HepG2 (cell line): ENCODE measurements at regions not wholly inside any gene's neighbourhood (a gene's known extent, or its start where the extent isn't known, plus 50 kb on each side); places are given as distances from the start of the nearest gene placed in this dataset.

ENCODE experiments used
- CBX1 ChIP-seq: IDR thresholded peaks from one replicate; pipeline ENCODE4 v1.6.1; 2016; ENCODE audit warnings: antibody characterized with exemption, low read depth
- CTCF ChIP-seq: sonication (generic); formaldehyde crosslinking; IDR thresholded peaks from 2 replicates; pipeline ENCODE4 v1.5.0; 2020; ENCODE audit warnings: mild to moderate bottlenecking, missing genetic modification reagents, moderate library complexity
- EP300 ChIP-seq, 3 experiments: sonication (generic) in 1 of 3; formaldehyde crosslinking in 1 of 3; IDR thresholded peaks; 2 replicates each; pipeline versions ENCODE4 v1.5.1 to v1.6.1; 2011 to 2020; ENCODE audit warnings: low read depth in 2 of 3, low read length in 2 of 3, borderline replicate concordance in 1 of 3, improper control_type of control experiment in 1 of 3, mild to moderate bottlenecking in 1 of 3, missing genetic modification reagents in 1 of 3, moderate library complexity in 1 of 3
- FOXM1 ChIP-seq: sonication (generic); formaldehyde crosslinking; IDR thresholded peaks from 2 replicates; pipeline ENCODE4 v1.5.0; 2020; ENCODE audit warnings: missing genetic modification reagents
- GATAD2A ChIP-seq: IDR thresholded peaks from 2 replicates; pipeline ENCODE4 v1.6.1; 2016
- HDAC2 ChIP-seq: sonication (generic); formaldehyde crosslinking; IDR thresholded peaks from 2 replicates; pipeline ENCODE4 v1.4.0; 2020; ENCODE audit warnings: missing genetic modification reagents
- POLR2A ChIP-seq, 2 experiments: IDR thresholded peaks; 2 replicates each; pipeline ENCODE4 v1.6.1; 2011; ENCODE audit warnings: low read depth in 2 of 2, low read length in 2 of 2, mild to moderate bottlenecking in 1 of 2, moderate library complexity in 1 of 2; ENCODE audit not compliant: insufficient read depth in 1 of 2
- RAD21 ChIP-seq: fragments of 450-650 bp; formaldehyde crosslinking; IDR thresholded peaks from 2 replicates; pipeline ENCODE4 v1.5.0; 2020; ENCODE audit warnings: mild to moderate bottlenecking
- SIN3A ChIP-seq: IDR thresholded peaks from 2 replicates; pipeline ENCODE4 v1.6.1; 2011; ENCODE audit warnings: low read depth, mild to moderate bottlenecking, control low read depth, low read length, borderline replicate concordance
- SP1 ChIP-seq, 2 experiments: fragments of 450-650 bp in 1 of 2; sonication (generic) in 1 of 2; formaldehyde crosslinking in 1 of 2; IDR thresholded peaks; 2 replicates each; pipeline versions ENCODE4 v1.4.0 to v1.6.1; 2016 to 2020; ENCODE audit warnings: missing genetic modification reagents in 1 of 2
- TCF7L2 ChIP-seq: IDR thresholded peaks from 2 replicates; pipeline ENCODE4 v1.6.1; 2011; ENCODE audit warnings: mild to moderate bottlenecking, low read depth, low read length, moderate library complexity
- USF2 ChIP-seq, 2 experiments: sonication (generic) in 1 of 2; formaldehyde crosslinking in 1 of 2; IDR thresholded peaks; 2 replicates each; pipeline versions ENCODE4 v1.5.1 to v1.6.1; 2011 to 2020; ENCODE audit warnings: borderline replicate concordance in 1 of 2, low read depth in 1 of 2, low read length in 1 of 2, mild to moderate bottlenecking in 1 of 2, missing genetic modification reagents in 1 of 2, moderate library complexity in 1 of 2
- ZNF292 ChIP-seq: sonication (generic); formaldehyde crosslinking; IDR thresholded peaks from 2 replicates; pipeline ENCODE4 v1.8.1; 2022; ENCODE audit warnings: mild to moderate bottlenecking, low read depth, missing genetic modification reagents, borderline replicate concordance
- ZXDC ChIP-seq: sonication (generic); formaldehyde crosslinking; IDR thresholded peaks from 2 replicates; pipeline ENCODE4 v1.5.0; 2020; ENCODE audit warnings: mild to moderate bottlenecking, missing genetic modification reagents

GRCh38 chr12:22850185-22850584, 225.2 kb downstream of the ETNK1 start:
- TF ChIP-seq POLR2A (IDR thresholded peaks at IDR 0.05; ENCODE audit: insufficient read depth in 1 of 2, low read depth in 2 of 2, low read length in 2 of 2) (no peak), USF2 (IDR thresholded peaks at IDR 0.05; ENCODE audit: low read depth, low read length) (no peak), USF2 (CRISPR knock-in tag; IDR thresholded peaks at IDR 0.05; ENCODE audit: borderline replicate concordance) (no peak), FOXM1 (CRISPR knock-in tag) (no peak), CBX1 (no peak), GATAD2A (CRISPR knock-in tag) (no peak), ZXDC (CRISPR knock-in tag) (no peak), CTCF (no peak), ZNF292 (CRISPR knock-in tag) (no peak), HDAC2 (CRISPR knock-in tag) (no peak), RAD21 (no peak), SP1 (IDR thresholded peaks at IDR 0.05) (no peak), SP1 (CRISPR knock-in tag; IDR thresholded peaks at IDR 0.05) (no peak), SIN3A (no peak), TCF7L2 (no peak), EP300 (IDR thresholded peaks at IDR 0.05; ENCODE audit: low read depth in 2 of 2, low read length in 2 of 2) (no peak), EP300 (CRISPR knock-in tag; IDR thresholded peaks at IDR 0.05; ENCODE audit: borderline replicate concordance) (no peak)
